ENCODE measurements at regions not wholly inside any gene's neighbourhood (a gene's known extent, or its start where the extent isn't known, plus 50 kb on each side); places are given as distances from the start of the nearest gene placed in this dataset.
"Not testable (repeated sequence)": the region's sequence is repeated elsewhere in the genome, so short reads cannot be mapped to it uniquely, and the experiment has no call there.

DNA sequence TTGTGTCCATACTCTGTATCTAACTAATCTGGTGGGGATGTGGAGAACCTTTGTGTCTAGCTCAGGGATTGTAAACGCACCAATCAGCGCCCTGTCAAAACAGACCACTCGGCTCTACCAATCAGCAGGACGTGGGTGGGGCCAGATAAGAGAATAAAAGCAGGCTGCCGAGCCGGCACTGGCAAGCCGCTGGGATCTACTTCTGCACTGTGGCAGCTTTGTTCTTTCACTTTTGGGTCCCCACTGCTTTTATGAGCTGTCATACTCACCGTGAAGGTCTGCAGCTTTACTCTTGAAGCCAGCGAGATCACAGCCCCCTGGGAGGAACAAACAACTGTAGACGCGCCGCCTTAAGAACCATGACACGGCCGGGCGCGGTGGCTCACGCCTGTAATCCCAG, 62.7 kb upstream of the EEF1E1 start:
- not testable (repeated sequence) for TF ChIP-seq EZH2 (IDR thresholded peaks at IDR 0.05; ENCODE audit: insufficient read depth, low read length)
- TF ChIP-seq, protein P1, sequence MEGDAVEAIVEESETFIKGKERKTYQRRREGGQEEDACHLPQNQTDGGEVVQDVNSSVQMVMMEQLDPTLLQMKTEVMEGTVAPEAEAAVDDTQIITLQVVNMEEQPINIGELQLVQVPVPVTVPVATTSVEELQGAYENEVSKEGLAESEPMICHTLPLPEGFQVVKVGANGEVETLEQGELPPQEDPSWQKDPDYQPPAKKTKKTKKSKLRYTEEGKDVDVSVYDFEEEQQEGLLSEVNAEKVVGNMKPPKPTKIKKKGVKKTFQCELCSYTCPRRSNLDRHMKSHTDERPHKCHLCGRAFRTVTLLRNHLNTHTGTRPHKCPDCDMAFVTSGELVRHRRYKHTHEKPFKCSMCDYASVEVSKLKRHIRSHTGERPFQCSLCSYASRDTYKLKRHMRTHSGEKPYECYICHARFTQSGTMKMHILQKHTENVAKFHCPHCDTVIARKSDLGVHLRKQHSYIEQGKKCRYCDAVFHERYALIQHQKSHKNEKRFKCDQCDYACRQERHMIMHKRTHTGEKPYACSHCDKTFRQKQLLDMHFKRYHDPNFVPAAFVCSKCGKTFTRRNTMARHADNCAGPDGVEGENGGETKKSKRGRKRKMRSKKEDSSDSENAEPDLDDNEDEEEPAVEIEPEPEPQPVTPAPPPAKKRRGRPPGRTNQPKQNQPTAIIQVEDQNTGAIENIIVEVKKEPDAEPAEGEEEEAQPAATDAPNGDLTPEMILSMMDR (IDR thresholded peaks at IDR 0.05; ENCODE audit: insufficient read depth, low read depth, low read length) = not testable (repeated sequence)

All from astrocyte (in vitro differentiated cells and primary cell).